Vagina (tissue), 2 donors: ENCODE measurements at regions not wholly inside any gene's neighbourhood (a gene's known extent, or its start where the extent isn't known, plus 50 kb on each side); places are given as distances from the start of the nearest gene placed in this dataset.

Source experiments
- CTCF ChIP-seq, 3 experiments: fragments of 450-650 bp in 2 of 3; fragments of 200-600 bp in 1 of 3; sonication (generic) in 1 of 3; IDR thresholded peaks; one replicate each; pipeline ENCODE4 v1.5.1; 2017 to 2019; ENCODE audit warnings: antibody characterized with exemption in 3 of 3, mild to moderate bottlenecking in 2 of 3, moderate library complexity in 2 of 3
- POLR2A ChIP-seq, 2 donors: fragments of 450-650 bp; IDR thresholded peaks; one replicate each; pipeline ENCODE4 v1.6.1; 2017; ENCODE audit warnings: antibody characterized with exemption in 2 of 2, mild to moderate bottlenecking in 2 of 2, moderate library complexity in 2 of 2
- POLR2AphosphoS5 ChIP-seq, 2 donors: sonication (generic); formaldehyde crosslinking; IDR thresholded peaks; one replicate each; pipeline ENCODE4 v1.9.0; 2017; ENCODE audit warnings: antibody characterized with exemption in 2 of 2, mild to moderate bottlenecking in 2 of 2, low read depth in 1 of 2; ENCODE audit not compliant: insufficient read depth in 1 of 2

DNA sequence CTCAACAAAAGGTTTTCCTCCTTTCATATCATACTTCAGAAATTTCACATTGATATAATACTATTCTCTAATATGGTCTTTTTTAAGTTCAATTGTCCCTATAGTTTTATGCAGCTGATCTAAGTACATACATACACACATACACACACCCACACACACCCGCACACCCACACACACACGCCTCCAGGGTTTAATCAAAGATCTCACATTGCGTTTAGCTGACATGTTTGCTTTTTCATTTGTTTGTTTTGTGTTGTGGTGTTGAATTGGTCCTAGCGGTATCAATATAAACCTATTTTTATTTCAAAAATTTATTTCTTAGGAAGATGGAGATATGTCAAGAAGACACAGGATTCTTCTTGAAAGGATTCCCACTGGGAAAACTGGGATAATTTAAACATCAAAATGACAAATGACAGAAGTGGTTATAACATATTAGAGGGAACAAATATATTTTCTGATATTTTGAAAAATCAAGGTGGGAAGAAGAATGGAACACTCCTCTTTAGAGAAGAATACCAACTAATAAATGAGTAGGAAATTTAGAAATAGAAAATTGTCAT, 434.9 kb upstream of the SLC30A5 start:
- TF ChIP-seq CTCF (IDR thresholded peaks at IDR 0.05): no peak
- TF ChIP-seq POLR2A (IDR thresholded peaks at IDR 0.05): no peak
- TF ChIP-seq POLR2AphosphoS5 (IDR thresholded peaks at IDR 0.05; ENCODE audit: insufficient read depth in 1 of 2, low read depth in 1 of 2): no peak
